IMR-90 (cell line): ENCODE measurements at regions not wholly inside any gene's neighbourhood (a gene's known extent, or its start where the extent isn't known, plus 50 kb on each side); places are given as distances from the start of the nearest gene placed in this dataset.

Experiments
- CEBPB ChIP-seq: IDR thresholded peaks from 2 replicates; pipeline ENCODE4 v1.6.1; 2012; ENCODE audit warnings: low read depth, low read length, improper control_type of control experiment
- CHD1 ChIP-seq: IDR thresholded peaks from 2 replicates; pipeline ENCODE4 v1.6.1; 2012; ENCODE audit warnings: low read depth, low read length, improper control_type of control experiment
- CTCF ChIP-seq: conservative IDR thresholded peaks from 2 replicates; pipeline ENCODE4 v1.5.1; 2012; ENCODE audit warnings: mild to moderate bottlenecking, low read depth, low read length, improper control_type of control experiment
- FOS ChIP-seq: fragments of 150-350 bp; IDR thresholded peaks from 2 replicates; pipeline ENCODE4 v1.6.1; 2016; ENCODE audit warnings: low read depth, low read length
- MAFK ChIP-seq: IDR thresholded peaks from 2 replicates; pipeline ENCODE4 v1.6.1; 2012; ENCODE audit warnings: low read depth, low read length, improper control_type of control experiment
- MXI1 ChIP-seq: IDR thresholded peaks from 2 replicates; pipeline ENCODE4 v1.6.1; 2012; ENCODE audit warnings: low read depth, mild to moderate bottlenecking, low read length, moderate library complexity, borderline replicate concordance
- POLR2A ChIP-seq: IDR thresholded peaks from 2 replicates; pipeline ENCODE4 v1.6.1; 2012; ENCODE audit warnings: mild to moderate bottlenecking, low read depth, low read length
- RCOR1 ChIP-seq: IDR thresholded peaks from 2 replicates; pipeline ENCODE4 v1.6.1; 2012; ENCODE audit warnings: mild to moderate bottlenecking, low read length, improper control_type of control experiment; ENCODE audit not compliant: insufficient replicate concordance
- RFX5 ChIP-seq: IDR thresholded peaks from 2 replicates; pipeline ENCODE4 v1.8.0; 2012; ENCODE audit warnings: low read depth, mild to moderate bottlenecking, low read length, moderate library complexity
- TF ChIP-seq, protein P1 (sequence below): fragments of 150-350 bp; IDR thresholded peaks from 2 replicates; pipeline ENCODE4 v1.6.1; 2017; ENCODE audit warnings: mild to moderate bottlenecking, antibody characterized with exemption, low read length, low read depth
- TF ChIP-seq, protein P2 (sequence below): fragments of 150-350 bp; IDR thresholded peaks from 2 replicates; pipeline ENCODE4 v1.6.1; 2016; ENCODE audit warnings: low read depth, mild to moderate bottlenecking, low read length, moderate library complexity, borderline replicate concordance

DNA sequence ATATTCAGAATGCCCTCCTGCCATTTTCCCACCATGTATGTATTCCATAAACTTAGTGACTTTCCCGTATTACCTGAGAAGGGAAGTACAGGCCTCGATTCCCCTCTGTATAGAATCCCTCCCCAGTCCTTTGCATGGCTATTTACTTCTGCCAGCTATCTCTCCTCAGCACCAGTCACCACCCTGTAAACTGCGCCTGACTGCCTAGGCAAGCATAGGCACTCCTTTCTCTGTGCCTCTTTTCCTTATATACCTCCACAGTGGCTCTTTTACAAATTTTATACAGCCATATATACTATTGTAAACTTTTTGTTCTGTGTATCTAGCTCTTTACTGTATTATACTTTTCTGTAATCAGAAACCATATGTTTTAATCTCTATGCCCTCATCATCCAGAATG is 130.9 kb upstream of the TET2 start:
- TF ChIP-seq CTCF (no peak), POLR2A (no peak), CHD1 (no peak), CEBPB (no peak), MXI1 (no peak), MAFK (no peak), FOS (no peak), RFX5 (no peak), RCOR1 (no peak)
- TF ChIP-seq, protein P1, sequence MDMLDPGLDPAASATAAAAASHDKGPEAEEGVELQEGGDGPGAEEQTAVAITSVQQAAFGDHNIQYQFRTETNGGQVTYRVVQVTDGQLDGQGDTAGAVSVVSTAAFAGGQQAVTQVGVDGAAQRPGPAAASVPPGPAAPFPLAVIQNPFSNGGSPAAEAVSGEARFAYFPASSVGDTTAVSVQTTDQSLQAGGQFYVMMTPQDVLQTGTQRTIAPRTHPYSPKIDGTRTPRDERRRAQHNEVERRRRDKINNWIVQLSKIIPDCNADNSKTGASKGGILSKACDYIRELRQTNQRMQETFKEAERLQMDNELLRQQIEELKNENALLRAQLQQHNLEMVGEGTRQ, result no peak
- TF ChIP-seq, protein P2, sequence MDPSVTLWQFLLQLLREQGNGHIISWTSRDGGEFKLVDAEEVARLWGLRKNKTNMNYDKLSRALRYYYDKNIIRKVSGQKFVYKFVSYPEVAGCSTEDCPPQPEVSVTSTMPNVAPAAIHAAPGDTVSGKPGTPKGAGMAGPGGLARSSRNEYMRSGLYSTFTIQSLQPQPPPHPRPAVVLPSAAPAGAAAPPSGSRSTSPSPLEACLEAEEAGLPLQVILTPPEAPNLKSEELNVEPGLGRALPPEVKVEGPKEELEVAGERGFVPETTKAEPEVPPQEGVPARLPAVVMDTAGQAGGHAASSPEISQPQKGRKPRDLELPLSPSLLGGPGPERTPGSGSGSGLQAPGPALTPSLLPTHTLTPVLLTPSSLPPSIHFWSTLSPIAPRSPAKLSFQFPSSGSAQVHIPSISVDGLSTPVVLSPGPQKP, result no peak
